MCF 10A (cell line): ENCODE measurements at regions not wholly inside any gene's neighbourhood (a gene's known extent, or its start where the extent isn't known, plus 50 kb on each side); places are given as distances from the start of the nearest gene placed in this dataset.

ENCODE experiments used
- BruUV-seq: library from RNA; stranded (reverse); fragments of 400-500 nt; replicated peaks from 2 replicates; lab custom pipeline; 2021; lab: Mats Ljungman, UMichigan
- CTCF ChIA-PET: fragments of 300-600 bp; sonication (Branson Sonifier 250); formaldehyde crosslinking; extraction: SDS; loops from one replicate; lab custom pipeline; 2021; ENCODE audit warnings: antibody characterized with exemption, inconsistent platforms; lab: Yijun Ruan, JAX
- POLR2A ChIA-PET: fragments of 300-600, 350-650 bp; sonication (Branson Sonifier 250); formaldehyde crosslinking; extraction: SDS; loops from one replicate; lab custom pipeline; 2020; ENCODE audit warnings: antibody characterized with exemption, inconsistent platforms; lab: Yijun Ruan, JAX
- DNase-seq: peaks from one replicate; pipeline ENCODE4 v3.0.0-alpha.2; 2018; ENCODE audit not compliant: unreplicated experiment
- H3K27ac Mint-ChIP-seq: one replicate; pipeline ENCODE4 v1.8.0; 2022; ENCODE audit warnings: mild to moderate bottlenecking, low read depth, mixed read lengths; ENCODE audit not compliant: unreplicated experiment
- H3K27me3 Mint-ChIP-seq: one replicate; pipeline ENCODE4 v1.8.0; 2022; ENCODE audit warnings: mixed read lengths; ENCODE audit not compliant: insufficient read depth, unreplicated experiment
- H3K36me3 Mint-ChIP-seq: one replicate; pipeline ENCODE4 v1.8.0; 2022; ENCODE audit warnings: mild to moderate bottlenecking, moderate library complexity, mixed read lengths; ENCODE audit not compliant: insufficient read depth, unreplicated experiment
- H3K4me1 Mint-ChIP-seq: one replicate; pipeline ENCODE4 v1.8.0; 2022; ENCODE audit warnings: mixed read lengths; ENCODE audit not compliant: insufficient read depth, unreplicated experiment
- H3K4me3 Mint-ChIP-seq: one replicate; pipeline ENCODE4 v1.8.0; 2022; ENCODE audit warnings: mild to moderate bottlenecking, moderate library complexity, mixed read lengths; ENCODE audit not compliant: unreplicated experiment
- H3K9me3 Mint-ChIP-seq: one replicate; pipeline ENCODE4 v1.8.0; 2022; ENCODE audit warnings: mixed read lengths; ENCODE audit not compliant: unreplicated experiment
- intact Hi-C: fragments of 100-400 bp; cut with micrococcal nuclease; formaldehyde crosslinking; loops from 2 replicates; pipeline ENCODE4 v1.14.1; 2022
- TF ChIP-seq, protein P1 (sequence below): fragments of 200-600 bp; IDR thresholded peaks from one replicate; pipeline ENCODE4 v1.8.0; 2022; ENCODE audit warnings: antibody characterized with exemption, mild to moderate bottlenecking; ENCODE audit not compliant: unreplicated experiment

DNA sequence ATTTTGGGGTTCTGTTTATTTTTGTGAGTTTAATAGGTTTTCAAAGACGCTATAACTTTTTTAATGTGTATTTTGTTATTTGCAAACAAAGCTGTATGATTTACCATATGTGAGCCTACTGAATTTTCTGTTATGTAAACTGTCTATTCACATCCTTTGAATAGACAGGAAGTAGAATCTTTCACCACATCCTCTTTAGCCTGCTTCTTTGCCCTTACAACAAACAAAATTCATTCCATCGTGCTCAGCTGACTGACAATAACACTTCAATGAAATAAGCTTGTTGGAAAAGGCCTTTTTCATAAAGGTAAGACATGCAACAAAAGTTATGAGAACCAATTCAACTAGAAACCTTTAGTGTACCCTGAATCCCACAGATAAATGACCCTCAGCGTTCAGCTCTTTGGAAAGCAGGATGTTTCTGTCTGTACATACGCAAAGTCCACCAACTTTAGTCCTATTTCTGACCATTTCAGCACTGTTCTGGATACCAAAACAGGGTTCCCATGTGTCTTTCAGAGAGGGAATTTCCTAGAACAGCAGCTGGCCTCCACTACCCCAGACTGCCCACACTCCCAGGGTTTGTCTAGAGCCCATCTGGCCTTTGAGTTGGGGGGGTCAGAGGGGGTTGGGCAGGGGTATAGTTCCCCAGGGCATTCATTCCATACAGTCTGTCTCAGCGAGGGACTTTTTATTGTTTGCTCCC, 71.3 kb downstream of the DUSP6 start:
- Mint-ChIP-seq H3K4me3 (no peak overlapping the region), H3K27ac (no peak overlapping the region), H3K36me3 (no peaks in the 10 kb centered on the region), H3K4me1 (no peaks in the 10 kb centered on the region), H3K27me3 (no peaks in the 10 kb centered on the region), H3K9me3 (no peaks in the 10 kb centered on the region)
- intact Hi-C loops = no loop called here
- TF ChIP-seq, protein P1, sequence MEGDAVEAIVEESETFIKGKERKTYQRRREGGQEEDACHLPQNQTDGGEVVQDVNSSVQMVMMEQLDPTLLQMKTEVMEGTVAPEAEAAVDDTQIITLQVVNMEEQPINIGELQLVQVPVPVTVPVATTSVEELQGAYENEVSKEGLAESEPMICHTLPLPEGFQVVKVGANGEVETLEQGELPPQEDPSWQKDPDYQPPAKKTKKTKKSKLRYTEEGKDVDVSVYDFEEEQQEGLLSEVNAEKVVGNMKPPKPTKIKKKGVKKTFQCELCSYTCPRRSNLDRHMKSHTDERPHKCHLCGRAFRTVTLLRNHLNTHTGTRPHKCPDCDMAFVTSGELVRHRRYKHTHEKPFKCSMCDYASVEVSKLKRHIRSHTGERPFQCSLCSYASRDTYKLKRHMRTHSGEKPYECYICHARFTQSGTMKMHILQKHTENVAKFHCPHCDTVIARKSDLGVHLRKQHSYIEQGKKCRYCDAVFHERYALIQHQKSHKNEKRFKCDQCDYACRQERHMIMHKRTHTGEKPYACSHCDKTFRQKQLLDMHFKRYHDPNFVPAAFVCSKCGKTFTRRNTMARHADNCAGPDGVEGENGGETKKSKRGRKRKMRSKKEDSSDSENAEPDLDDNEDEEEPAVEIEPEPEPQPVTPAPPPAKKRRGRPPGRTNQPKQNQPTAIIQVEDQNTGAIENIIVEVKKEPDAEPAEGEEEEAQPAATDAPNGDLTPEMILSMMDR = no peak
- CTCF ChIA-PET = interaction anchor here (0.6 kb wide), 2 partner anchors 23 to 248 kb away, joined by 3 to 4 read pairs; no protein-coding TSS in a partner anchor
- DNase-seq = no peak
- no TSS peak for BruUV-seq
- POLR2A ChIA-PET = interaction anchor here (0.6 to 1.2 kb wide), 4 partner anchors 18 to 506 kb away, joined by 3 to 5 read pairs (median 4); no protein-coding TSS in a partner anchor

DNA sequence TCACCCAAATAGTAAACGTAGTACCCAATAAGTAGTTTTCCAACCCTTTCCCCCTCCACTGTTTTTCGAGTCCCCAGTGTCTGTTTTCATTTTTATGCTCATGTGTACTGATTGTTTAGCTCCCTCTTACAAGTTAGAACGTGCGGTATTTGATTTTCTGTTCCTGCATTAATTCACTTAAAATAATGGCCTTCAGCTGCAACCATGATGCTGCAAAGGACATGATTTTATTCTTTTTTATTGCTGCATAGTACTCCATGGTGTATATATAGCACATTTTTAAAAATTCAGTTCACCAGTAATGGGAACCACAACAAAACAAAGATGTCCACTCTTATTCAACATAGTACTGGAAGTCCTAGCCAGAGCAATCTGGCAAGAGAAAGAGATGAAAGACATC, 72.8 kb downstream of the DUSP6 start:
- no peaks in the 10 kb centered on the region for H3K4me1 Mint-ChIP-seq
- intact Hi-C loops = no loop called here
- TF ChIP-seq, protein P1 = no peak
- no peaks in the 10 kb centered on the region for H3K36me3 Mint-ChIP-seq
- H3K4me3 Mint-ChIP-seq = no peak overlapping the region
- H3K27me3 Mint-ChIP-seq = no peaks in the 10 kb centered on the region
- ChIA-PET POLR2A (no interaction called here), CTCF (no interaction called here)
- no peak for DNase-seq
- no peak overlapping the region for H3K27ac Mint-ChIP-seq
- no TSS peak for BruUV-seq
- H3K9me3 Mint-ChIP-seq = no peaks in the 10 kb centered on the region

DNA sequence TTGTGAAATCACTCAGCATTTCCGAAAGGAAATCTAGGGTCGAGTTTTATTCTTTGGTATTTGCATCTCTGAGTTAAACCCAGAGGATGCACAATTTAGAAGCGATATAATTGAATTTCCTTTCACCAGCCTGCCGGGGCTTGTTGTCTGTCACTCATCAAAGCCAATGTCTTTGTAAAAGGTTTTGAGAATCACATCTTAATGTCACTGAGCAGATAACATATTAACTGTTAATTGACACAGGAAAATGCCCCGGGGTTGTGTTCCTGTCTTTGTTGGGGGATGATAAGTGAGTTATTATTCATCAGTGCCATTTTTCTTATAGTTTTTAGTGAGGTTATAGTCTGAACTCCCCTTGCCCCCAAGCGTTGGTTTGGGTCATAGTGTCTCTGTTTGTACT, 73.4 kb downstream of the DUSP6 start:
- BruUV-seq = no TSS peak
- Mint-ChIP-seq H3K4me1 (no peaks in the 10 kb centered on the region), H3K36me3 (no peaks in the 10 kb centered on the region), H3K27me3 (no peaks in the 10 kb centered on the region), H3K27ac (no peak overlapping the region), H3K9me3 (no peaks in the 10 kb centered on the region), H3K4me3 (no peak overlapping the region)
- CTCF ChIA-PET = no interaction called here
- POLR2A ChIA-PET = no interaction called here
- no peak for DNase-seq
- intact Hi-C loops = no loop called here
- TF ChIP-seq, protein P1 = no peak

DNA sequence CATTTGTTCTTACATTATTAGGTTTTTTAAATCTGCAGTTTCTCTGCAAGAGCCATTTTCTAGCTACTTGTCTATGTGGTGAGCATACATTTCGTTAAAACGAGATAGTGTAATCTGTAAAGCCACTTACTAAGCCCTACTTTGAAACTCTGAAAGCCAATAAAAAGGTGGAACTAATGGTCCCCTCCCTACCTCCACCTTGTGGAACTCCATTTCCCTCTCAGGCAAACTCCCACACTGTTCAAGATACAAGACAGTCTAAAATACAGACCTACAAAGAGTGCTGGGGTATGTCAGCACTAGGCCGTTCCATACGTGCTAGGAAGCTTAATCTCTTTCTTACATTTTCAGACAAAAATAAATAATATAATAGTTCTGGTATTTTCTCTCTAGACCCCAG, 74.1 kb downstream of the DUSP6 start:
- TF ChIP-seq, protein P1 = no peak
- BruUV-seq = no TSS peak
- Mint-ChIP-seq H3K4me3 (no peak overlapping the region), H3K36me3 (no peaks in the 10 kb centered on the region), H3K9me3 (no peaks in the 10 kb centered on the region), H3K27ac (no peak overlapping the region), H3K4me1 (no peaks in the 10 kb centered on the region), H3K27me3 (no peaks in the 10 kb centered on the region)
- POLR2A ChIA-PET = no interaction called here
- DNase-seq = no peak
- intact Hi-C loops = no loop called here
- CTCF ChIA-PET = no interaction called here
